Activated T-cell treated with anti-CD3 and anti-CD28 coated beads, Interleukin-2, amount 50 U/mL, for 4 hours (primary cell): ENCODE measurements at regions not wholly inside any gene's neighbourhood (a gene's known extent, or its start where the extent isn't known, plus 50 kb on each side); places are given as distances from the start of the nearest gene placed in this dataset.
A peak's percentile ranks its signal among the peaks of the same experiment; 100 is the strongest.
"Not testable (repeated sequence)": the region's sequence is repeated elsewhere in the genome, so short reads cannot be mapped to it uniquely, and the experiment has no call there.

Experiments used
- ATAC-seq, 2 donors: fragments of 200-7000 bp; cut with Tn5 transposase; one replicate each; pipeline ENCODE4 v1.10.0; 2021
- DNase-seq: peaks from one replicate; pipeline ENCODE4 v3.0.0-alpha.2; 2020
- H3K27me3 Mint-ChIP-seq: one replicate; pipeline ENCODE4 v1.8.0; 2021; ENCODE audit warnings: low read depth, mixed read lengths
- H3K36me3 Mint-ChIP-seq: one replicate; pipeline ENCODE4 v1.8.0; 2022; ENCODE audit warnings: mixed read lengths; ENCODE audit not compliant: insufficient read depth
- H3K4me1 Mint-ChIP-seq: one replicate; pipeline ENCODE4 v1.8.0; 2021; ENCODE audit warnings: low read depth, mixed read lengths
- H3K4me3 Mint-ChIP-seq: one replicate; pipeline ENCODE4 v1.8.0; 2021; ENCODE audit warnings: mild to moderate bottlenecking, moderate library complexity, mixed read lengths
- H3K9me3 Mint-ChIP-seq: one replicate; pipeline ENCODE4 v1.8.0; 2021; ENCODE audit warnings: mixed read lengths

DNA sequence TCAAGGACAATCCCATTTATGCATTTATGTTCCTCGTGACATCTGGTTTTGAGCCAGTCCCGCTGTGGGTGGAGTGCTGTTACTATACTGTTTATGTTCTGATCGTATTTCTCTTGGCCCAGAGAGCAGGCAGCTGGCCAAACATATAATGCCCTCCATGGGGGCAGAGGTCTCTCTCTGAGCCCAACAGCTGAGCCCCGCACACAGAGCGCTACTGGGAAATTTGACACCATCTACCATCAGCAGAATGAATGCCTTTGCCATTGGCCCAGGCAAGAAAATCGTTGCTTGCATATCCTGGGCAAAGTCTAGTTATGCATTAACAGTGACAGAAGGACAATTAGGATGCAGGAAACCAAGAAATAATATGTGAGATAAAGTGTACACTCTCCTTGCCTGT lies 126.8 kb upstream of the CACNA1A start:
- H3K4me1 Mint-ChIP-seq, result peaks cover 1% of the 10 kb centered on the region
- no peak for ATAC-seq
- H3K9me3 Mint-ChIP-seq, result no peaks in the 10 kb centered on the region
- no peaks in the 10 kb centered on the region for H3K36me3 Mint-ChIP-seq
- no peak for DNase-seq
- H3K4me3 Mint-ChIP-seq, result no peak overlapping the region
- H3K27me3 Mint-ChIP-seq, result peaks cover 18% of the 10 kb centered on the region

DNA sequence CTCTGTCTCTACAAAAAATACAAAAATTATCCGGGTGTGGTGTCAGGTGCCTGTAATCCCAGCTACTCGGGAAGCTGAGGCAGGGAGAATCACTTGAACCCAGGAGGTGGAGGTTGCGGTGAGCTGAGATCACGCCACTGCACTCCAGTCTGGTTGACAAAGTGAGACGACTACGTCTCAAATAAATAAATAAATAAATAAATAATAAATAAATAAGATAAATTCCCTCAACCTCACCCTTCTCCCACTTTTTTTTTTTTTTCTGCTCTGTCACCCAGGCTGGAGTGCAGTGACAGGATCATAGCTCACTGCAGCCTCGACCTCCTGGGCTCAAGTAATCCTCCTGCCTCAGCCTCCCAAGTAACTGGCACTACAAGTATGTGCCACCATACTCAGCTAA lies 125.9 kb upstream of the CACNA1A start:
- DNase-seq, H3K36me3 Mint-ChIP-seq, H3K9me3 Mint-ChIP-seq, H3K4me3 Mint-ChIP-seq, H3K4me1 Mint-ChIP-seq, ATAC-seq: not testable (repeated sequence)
- peaks cover 20% of the 10 kb centered on the region for H3K27me3 Mint-ChIP-seq

DNA sequence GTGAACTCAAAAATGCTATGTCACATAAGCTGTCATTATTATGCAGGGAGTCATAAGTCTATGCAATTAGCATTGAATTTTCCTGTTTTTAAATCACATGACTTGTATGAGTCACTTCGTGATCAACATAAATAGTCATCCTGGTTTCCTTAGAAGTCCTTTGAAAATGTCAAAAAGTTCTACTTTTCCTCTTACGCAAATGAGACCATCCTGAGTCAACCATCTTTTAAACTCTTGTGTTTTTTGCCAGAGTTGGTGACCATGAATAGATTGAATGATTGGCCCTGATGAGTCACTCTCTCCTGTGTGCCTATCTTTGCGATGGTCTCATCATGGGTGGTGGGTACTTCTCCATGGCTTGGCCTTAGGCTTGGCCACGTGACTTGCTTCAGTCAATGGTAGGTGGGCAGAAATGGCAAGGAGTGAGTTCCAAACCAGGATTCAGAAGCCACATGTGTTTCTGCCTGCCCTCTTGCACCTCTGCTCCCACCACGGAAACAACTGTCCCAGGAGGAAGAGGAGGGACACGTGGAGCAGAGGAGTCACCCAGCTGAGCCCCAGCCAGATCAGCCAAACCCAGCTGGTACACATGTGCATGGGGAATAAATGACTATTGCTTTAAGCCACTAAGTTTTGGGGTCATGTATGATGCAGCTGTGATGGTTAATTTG lies 123.5 kb upstream of the CACNA1A start:
- Mint-ChIP-seq H3K36me3 (no peaks in the 10 kb centered on the region), H3K4me1 (peaks cover 1% of the 10 kb centered on the region), H3K9me3 (no peaks in the 10 kb centered on the region), H3K4me3 (no peak overlapping the region), H3K27me3 (peaks cover 25% of the 10 kb centered on the region)
- peak; percentile 46 to 53 for ATAC-seq
- no peak for DNase-seq

DNA sequence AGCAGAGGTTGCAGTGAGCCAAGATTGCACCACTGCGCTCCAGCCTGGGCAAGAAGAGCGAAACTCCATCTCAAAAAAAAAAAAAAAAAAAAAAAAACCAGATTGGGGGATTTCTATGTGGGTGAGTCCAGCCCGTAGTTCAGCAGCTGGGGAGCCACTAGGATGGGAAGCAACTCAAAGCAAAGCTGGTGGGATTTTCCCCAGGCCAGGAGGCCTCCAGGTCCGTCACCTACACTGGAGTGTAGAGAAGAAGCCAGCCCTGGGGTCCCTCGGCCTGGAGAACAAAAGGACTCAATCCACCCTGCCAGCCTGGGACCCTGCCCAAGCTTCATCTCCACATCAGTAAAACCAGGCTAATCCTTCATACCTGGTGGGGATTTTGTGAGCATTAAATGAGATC lies 121.3 kb upstream of the CACNA1A start:
- Mint-ChIP-seq H3K36me3 (no peaks in the 10 kb centered on the region), H3K4me3 (no peak overlapping the region), H3K4me1 (peaks cover 1% of the 10 kb centered on the region), H3K9me3 (no peaks in the 10 kb centered on the region), H3K27me3 (peaks cover 46% of the 10 kb centered on the region)
- ATAC-seq, result no peak
- DNase-seq, result no peak

DNA sequence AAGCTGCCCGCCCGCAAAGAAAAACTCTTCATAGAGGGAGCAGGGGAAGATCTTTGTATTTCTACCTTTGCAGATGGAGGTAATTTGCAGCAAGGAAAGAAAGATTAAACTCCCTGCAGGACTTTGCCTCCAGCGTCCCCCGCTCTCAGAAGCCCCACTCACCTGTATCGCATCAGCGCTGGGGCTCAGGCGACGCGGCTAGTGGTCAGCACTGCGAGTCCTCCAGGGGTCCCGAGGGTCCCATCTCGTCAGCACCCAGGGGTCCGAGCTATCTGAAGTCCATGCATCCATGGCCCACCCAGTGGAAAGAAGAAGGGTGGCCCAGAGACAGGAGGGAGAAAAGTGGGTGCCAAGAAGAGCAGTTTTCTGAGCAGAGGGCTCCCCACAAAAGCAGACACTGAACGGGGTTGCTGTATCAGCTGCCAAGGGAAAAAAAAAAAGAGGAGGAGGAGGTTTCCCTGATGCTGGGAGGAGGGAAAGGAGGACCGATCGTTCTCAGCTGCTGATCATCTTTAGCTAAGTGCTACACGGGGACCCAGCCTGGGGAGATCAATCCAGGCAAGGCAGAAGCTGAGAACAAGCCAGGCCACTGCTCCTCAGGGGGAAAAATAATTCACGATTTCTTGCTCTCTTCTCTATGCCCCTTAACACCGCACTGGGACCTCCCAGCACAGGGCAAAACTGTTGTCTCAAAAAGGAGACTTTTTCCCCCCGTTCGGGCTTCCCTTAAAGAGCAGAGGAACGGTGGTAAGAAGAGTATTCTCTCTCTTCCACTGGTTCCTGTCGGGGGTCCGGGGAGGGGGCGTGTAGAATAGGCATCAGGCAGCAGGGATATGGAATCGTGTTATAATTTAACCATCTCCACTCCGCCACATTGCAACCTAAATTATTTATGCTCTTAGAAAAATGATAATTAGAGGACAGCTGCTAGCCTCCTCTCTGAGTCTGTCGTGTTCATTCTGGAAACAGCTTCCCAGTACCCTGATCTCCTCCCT lies 117.7 kb upstream of the CACNA1A start:
- no peaks in the 10 kb centered on the region for H3K4me1 Mint-ChIP-seq
- H3K27me3 Mint-ChIP-seq, result peaks cover 54% of the 10 kb centered on the region
- no peak overlapping the region for H3K4me3 Mint-ChIP-seq
- no peaks in the 10 kb centered on the region for H3K36me3 Mint-ChIP-seq
- no peak for DNase-seq
- no peak for ATAC-seq
- H3K9me3 Mint-ChIP-seq, result no peaks in the 10 kb centered on the region

DNA sequence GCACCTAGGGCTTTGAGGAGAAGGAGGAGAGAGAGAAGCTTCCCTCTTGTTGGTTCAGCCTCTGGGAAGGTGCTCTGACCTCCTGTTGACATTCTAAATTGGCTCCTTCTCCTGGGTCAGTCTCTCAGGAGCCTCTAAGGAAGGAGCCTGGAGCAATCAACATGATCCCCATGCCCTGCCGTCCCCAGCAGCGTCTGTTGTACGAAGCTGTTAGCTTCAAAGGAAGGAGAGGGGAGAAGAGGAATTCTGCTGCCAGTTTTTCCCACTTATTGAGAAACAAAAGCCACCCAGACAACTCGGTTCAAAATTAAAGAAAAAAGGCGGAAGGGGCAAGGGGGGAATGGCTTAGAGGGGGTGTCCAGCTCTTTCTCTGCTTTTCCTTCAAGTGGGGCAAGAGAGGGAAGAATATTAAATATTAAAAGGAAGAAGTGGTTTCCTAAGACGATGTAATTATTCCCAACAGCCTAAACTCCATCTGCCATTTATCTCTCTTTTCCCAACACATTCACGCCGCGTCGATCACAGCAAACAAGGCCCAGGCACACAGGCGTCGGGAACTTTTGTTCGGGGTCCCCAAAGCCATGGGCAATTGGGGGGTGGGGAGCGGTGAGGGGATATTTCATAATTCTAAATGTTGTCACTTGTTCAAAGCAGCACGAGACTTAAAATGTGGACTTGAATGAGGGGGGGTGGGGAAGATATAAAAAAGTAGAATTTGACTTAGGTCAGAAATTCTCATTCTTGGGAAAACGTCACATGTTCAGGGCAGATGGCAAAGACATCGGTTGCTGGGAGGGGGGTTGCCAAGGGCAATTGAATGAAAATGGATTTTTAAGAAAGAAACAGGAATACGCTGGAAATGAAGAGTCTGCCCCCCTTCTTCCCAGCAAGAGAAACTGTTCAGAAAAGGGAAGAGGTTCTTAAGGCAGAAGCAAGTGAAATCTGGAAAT lies 116.8 kb upstream of the CACNA1A start:
- Mint-ChIP-seq H3K4me1 (no peaks in the 10 kb centered on the region), H3K4me3 (no peak overlapping the region), H3K9me3 (no peaks in the 10 kb centered on the region), H3K27me3 (peaks cover 55% of the 10 kb centered on the region), H3K36me3 (no peaks in the 10 kb centered on the region)
- no peak for DNase-seq
- no peak for ATAC-seq

DNA sequence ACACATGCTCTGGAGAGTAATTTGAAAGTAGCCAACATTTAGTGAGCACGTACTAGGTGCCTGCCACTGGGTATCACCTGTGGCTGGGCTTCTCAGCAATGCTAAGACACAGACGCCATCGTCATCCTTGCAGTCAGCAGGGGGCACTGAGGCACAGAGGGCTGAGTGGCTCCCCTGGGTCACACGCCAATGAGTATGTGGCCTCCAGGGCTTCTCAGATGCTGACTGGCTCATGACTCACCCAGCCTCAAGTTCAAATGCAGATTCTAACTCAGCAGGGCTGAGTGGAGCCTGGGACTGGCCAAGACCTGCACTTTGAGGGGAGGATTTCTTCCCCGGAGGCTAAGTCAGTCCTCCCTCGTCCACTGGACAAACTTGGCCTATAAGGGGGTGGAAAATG lies 115.1 kb upstream of the CACNA1A start:
- Mint-ChIP-seq H3K36me3 (no peaks in the 10 kb centered on the region), H3K4me1 (no peaks in the 10 kb centered on the region), H3K27me3 (peaks cover 54% of the 10 kb centered on the region), H3K4me3 (no peak overlapping the region), H3K9me3 (no peaks in the 10 kb centered on the region)
- ATAC-seq (peak; percentile 94 to 98), DNase-seq (peak; percentile 21)

DNA sequence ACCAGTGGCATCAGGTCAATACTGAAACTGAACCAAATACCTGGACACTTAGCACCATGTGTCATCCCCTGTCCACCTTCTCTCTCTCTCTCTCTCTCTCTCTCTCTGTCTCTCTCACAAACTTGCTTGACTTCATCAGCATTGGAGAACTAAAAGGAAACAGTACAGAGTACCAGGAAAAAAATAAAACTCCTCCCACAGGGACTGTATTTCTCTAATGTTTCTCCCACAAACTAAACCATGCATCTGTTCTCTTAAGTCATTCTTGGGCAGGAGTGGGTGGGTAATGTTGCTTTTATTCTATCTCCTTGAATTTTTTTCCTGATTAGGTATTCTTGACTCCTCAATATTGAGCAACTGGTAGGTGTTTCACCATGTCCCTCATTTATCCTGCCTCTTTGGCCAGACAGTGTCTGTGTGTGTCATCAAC lies 112.9 kb upstream of the CACNA1A start:
- Mint-ChIP-seq H3K36me3 (no peaks in the 10 kb centered on the region), H3K4me3 (no peak overlapping the region), H3K4me1 (no peaks in the 10 kb centered on the region), H3K27me3 (peaks cover 43% of the 10 kb centered on the region), H3K9me3 (no peaks in the 10 kb centered on the region)
- no peak for DNase-seq
- ATAC-seq, result no peak

DNA sequence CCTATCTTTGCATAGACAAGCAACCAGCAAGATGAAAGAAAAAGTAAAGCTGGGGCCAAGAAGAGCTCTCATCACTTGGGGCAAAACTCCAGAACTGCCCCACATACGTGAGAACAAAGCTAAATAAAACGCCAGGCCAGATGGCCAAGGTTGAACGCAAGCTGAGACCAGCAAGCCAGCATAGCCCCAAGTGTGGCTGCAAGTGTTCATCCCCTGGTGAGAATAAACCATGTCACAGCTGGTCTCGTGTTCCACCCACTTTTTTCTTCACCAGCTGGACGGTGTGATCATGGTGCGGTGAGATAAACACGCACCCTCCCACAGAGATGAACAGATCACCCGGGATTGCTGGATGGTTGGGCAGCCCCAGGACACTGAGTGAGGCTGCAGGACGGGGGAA lies 109.6 kb upstream of the CACNA1A start:
- ATAC-seq (no peak), DNase-seq (no peak)
- no peaks in the 10 kb centered on the region for H3K36me3 Mint-ChIP-seq
- H3K9me3 Mint-ChIP-seq, result no peaks in the 10 kb centered on the region
- peaks cover 25% of the 10 kb centered on the region for H3K27me3 Mint-ChIP-seq
- no peaks in the 10 kb centered on the region for H3K4me1 Mint-ChIP-seq
- no peak overlapping the region for H3K4me3 Mint-ChIP-seq

DNA sequence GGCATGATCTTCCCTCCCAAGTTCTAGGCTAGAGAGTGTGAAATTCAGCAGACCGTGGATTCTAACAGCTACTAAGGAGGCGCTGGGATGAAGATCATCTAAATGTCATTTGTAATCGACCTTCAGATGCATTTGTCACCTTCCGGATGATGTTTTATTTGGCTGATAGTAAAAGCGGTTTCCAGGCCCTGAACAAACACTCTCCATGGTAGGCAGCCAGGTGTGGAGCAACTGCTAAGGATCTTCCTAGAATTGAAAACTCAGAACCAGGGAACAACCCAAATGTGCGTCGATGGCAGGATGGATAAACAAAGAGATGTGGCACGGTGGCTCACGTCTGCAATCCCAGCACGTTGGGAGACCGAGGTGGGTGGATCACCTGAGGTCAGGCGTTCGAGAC lies 107.2 kb upstream of the CACNA1A start:
- no peak for ATAC-seq
- Mint-ChIP-seq H3K4me1 (peaks cover 1% of the 10 kb centered on the region), H3K36me3 (no peaks in the 10 kb centered on the region), H3K4me3 (no peak overlapping the region), H3K9me3 (no peaks in the 10 kb centered on the region), H3K27me3 (peaks cover 32% of the 10 kb centered on the region)
- no peak for DNase-seq

DNA sequence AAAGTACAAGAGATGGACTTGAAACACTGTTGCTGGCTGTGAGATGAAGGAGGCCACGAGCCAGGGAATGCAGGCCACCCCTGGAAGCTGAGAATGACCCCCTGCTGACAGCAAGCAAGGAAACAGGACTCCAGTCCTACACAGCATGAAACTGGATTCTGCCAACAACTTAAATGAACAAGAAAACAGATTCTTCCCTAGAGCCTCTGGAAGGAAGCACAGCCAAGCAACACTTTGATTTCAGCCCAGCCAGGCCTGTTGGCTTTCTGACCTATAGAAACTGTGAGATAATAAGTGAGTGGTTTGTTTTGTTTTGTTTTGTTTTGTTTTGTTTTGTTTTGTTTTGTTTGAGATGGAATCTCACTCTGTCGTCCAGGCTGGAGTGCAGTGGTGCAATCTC lies 105.3 kb upstream of the CACNA1A start:
- H3K4me1 Mint-ChIP-seq, result peaks cover 1% of the 10 kb centered on the region
- H3K36me3 Mint-ChIP-seq, result no peaks in the 10 kb centered on the region
- no peak for DNase-seq

DNA sequence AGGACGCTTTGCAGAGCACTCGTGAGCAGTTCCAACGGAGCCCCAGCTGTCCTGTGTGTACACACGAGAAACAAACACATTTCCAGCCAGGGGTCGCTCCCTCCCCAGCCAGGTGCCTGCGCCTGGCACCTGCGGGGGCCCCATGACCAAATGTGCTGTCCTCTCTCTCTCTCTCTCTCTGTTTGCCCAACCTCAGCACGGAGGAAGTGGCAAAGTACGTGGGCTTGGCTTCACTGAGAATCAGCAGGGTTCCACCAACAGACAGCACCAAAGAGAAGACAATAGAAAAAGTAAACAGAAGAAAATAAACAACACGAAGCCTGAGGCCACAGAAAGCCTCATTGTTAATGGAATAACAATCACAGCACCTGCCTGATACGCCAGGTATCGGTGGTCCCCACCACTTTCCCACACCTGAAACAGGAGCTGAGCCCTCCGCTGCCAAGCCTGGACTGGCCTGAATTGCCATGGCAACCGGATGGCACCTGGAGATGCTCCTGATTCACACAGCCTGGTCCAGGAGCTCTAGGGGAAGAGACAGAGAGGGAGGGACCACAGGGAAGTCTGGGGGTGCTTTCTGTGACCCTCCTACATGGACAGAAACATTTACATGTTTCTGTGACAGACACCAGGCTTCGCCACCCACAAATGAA lies 103.9 kb upstream of the CACNA1A start:
- ATAC-seq, result no peak
- H3K9me3 Mint-ChIP-seq, result no peaks in the 10 kb centered on the region
- H3K4me1 Mint-ChIP-seq, result peaks cover 1% of the 10 kb centered on the region
- peaks cover 17% of the 10 kb centered on the region for H3K27me3 Mint-ChIP-seq
- no peak overlapping the region for H3K4me3 Mint-ChIP-seq
- DNase-seq, result no peak
- H3K36me3 Mint-ChIP-seq, result no peaks in the 10 kb centered on the region

More for the DNA sequence above, 105.3 kb upstream of the CACNA1A start:
- H3K9me3 Mint-ChIP-seq, result no peaks in the 10 kb centered on the region
- H3K27me3 Mint-ChIP-seq, result peaks cover 22% of the 10 kb centered on the region
- no peak overlapping the region for H3K4me3 Mint-ChIP-seq
- ATAC-seq, result no peak

DNA sequence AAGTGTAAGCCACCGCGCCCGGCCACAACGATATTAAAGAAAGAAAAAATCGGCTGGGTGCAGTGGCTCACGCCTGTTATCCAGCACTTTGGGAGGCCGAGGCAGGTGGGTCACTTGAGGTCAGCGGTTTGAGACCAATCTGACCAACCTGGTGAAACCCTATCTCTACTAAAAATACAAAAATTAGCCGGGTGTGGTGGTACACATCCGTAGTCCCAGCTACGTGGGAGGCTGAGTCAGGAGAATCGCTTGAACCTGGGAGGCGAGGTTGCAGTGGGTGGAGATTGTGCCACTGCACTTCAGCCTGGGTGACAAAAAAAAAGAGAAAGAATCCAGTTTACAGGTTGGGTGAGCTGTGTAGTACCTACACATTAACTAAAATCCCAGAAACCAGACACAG lies 99.9 kb upstream of the CACNA1A start:
- H3K36me3 Mint-ChIP-seq, result no peaks in the 10 kb centered on the region
- ATAC-seq (no peak), DNase-seq (no peak)
- H3K9me3 Mint-ChIP-seq, result no peaks in the 10 kb centered on the region
- no peak overlapping the region for H3K4me3 Mint-ChIP-seq
- peaks cover 16% of the 10 kb centered on the region for H3K27me3 Mint-ChIP-seq
- H3K4me1 Mint-ChIP-seq, result peaks cover 4% of the 10 kb centered on the region
